ENCODE measurements at regions not wholly inside any gene's neighbourhood (a gene's known extent, or its start where the extent isn't known, plus 50 kb on each side); places are given as distances from the start of the nearest gene placed in this dataset.

- H3K27me3 ChIP-seq = no peaks in the 10 kb centered on the region
- H3K4me1 ChIP-seq = no peaks in the 10 kb centered on the region
- no peaks in the 10 kb centered on the region for H3K9me3 ChIP-seq
- H3K27ac ChIP-seq = no peak overlapping the region
- no peaks in the 10 kb centered on the region for H3K36me3 ChIP-seq (replicated peaks in 1 of 2; ENCODE audit: insufficient read depth in 1 of 2, low read depth in 2 of 2)
- ATAC-seq (no peak), DNase-seq (no peak)
- intact Hi-C loops (cut with DNase I) = no loop called here
- no peak for TF ChIP-seq CTCF (IDR thresholded peaks at IDR 0.05)
- no peak for TF ChIP-seq POLR2A (IDR thresholded peaks at IDR 0.05)
- H3K4me3 ChIP-seq = no peak overlapping the region
These were observed 874.9 kb upstream of the PCDH20 start for GRCh38 chr13:62290542-62290941.

- 56 to 61% methylated on average over 2 of the region's 2 CpGs for WGBS, 2 donors
- no peaks in the 10 kb centered on the region for H3K27me3 ChIP-seq
- intact Hi-C loops (cut with DNase I) = no loop called here
- no peak overlapping the region for H3K27ac ChIP-seq
- no peak overlapping the region for H3K4me3 ChIP-seq
- DNase-seq = no peak
- TF ChIP-seq POLR2A (IDR thresholded peaks at IDR 0.05) (no peak), CTCF (IDR thresholded peaks at IDR 0.05) (no peak)
- no peaks in the 10 kb centered on the region for H3K4me1 ChIP-seq
- no peaks in the 10 kb centered on the region for H3K9me3 ChIP-seq
- H3K36me3 ChIP-seq (replicated peaks in 1 of 2; ENCODE audit: insufficient read depth in 1 of 2, low read depth in 2 of 2) = no peaks in the 10 kb centered on the region
- ATAC-seq = no peak
These were observed 872.1 kb upstream of the PCDH20 start for GRCh38 chr13:62287764-62288163.

- intact Hi-C loops (cut with DNase I) = no loop called here
- DNase-seq = no peak
- H3K27ac ChIP-seq = no peak overlapping the region
- H3K9me3 ChIP-seq = no peaks in the 10 kb centered on the region
- H3K4me1 ChIP-seq = no peaks in the 10 kb centered on the region
- TF ChIP-seq CTCF (IDR thresholded peaks at IDR 0.05) (no peak), POLR2A (IDR thresholded peaks at IDR 0.05) (no peak)
- ATAC-seq = no peak
- WGBS, 2 donors = 47 to 59% methylated on average over 1 of the region's 1 CpG
- no peaks in the 10 kb centered on the region for H3K27me3 ChIP-seq
- H3K4me3 ChIP-seq = no peak overlapping the region
- no peaks in the 10 kb centered on the region for H3K36me3 ChIP-seq (replicated peaks in 1 of 2; ENCODE audit: insufficient read depth in 1 of 2, low read depth in 2 of 2)
These were observed 864.9 kb upstream of the PCDH20 start for GRCh38 chr13:62280590-62280989.

GRCh38 chr13:62278271-62278670 is 862.6 kb upstream of the PCDH20 start:
- Histone ChIP-seq H3K9me3 (no peaks in the 10 kb centered on the region), H3K27me3 (no peaks in the 10 kb centered on the region), H3K27ac (no peak overlapping the region), H3K36me3 (replicated peaks in 1 of 2; ENCODE audit: insufficient read depth in 1 of 2, low read depth in 2 of 2) (no peaks in the 10 kb centered on the region), H3K4me1 (no peaks in the 10 kb centered on the region), H3K4me3 (no peak overlapping the region)
- TF ChIP-seq CTCF (IDR thresholded peaks at IDR 0.05) (no peak), POLR2A (IDR thresholded peaks at IDR 0.05) (no peak)
- ATAC-seq (no peak), DNase-seq (no peak)
- intact Hi-C loops (cut with DNase I) = no loop called here

GRCh38 chr13:62251734-62252133 is 836.1 kb upstream of the PCDH20 start:
- no peak for TF ChIP-seq POLR2A (IDR thresholded peaks at IDR 0.05)
- no peak for TF ChIP-seq CTCF (IDR thresholded peaks at IDR 0.05)
- no peak for ATAC-seq
- Histone ChIP-seq H3K27me3 (no peaks in the 10 kb centered on the region), H3K27ac (no peak overlapping the region), H3K36me3 (replicated peaks in 1 of 2; ENCODE audit: insufficient read depth in 1 of 2, low read depth in 2 of 2) (no peaks in the 10 kb centered on the region), H3K4me3 (no peak overlapping the region), H3K9me3 (no peaks in the 10 kb centered on the region), H3K4me1 (no peaks in the 10 kb centered on the region)
- 65 to 69% methylated on average over 2 of the region's 2 CpGs for whole genome bisulfite sequencing, 2 donors
- DNase-seq = no peak
- intact Hi-C loops (cut with DNase I) = no loop called here
